ENCODE measurements at regions not wholly inside any gene's neighbourhood (a gene's known extent, or its start where the extent isn't known, plus 50 kb on each side); places are given as distances from the start of the nearest gene placed in this dataset.

GRCh38 chr15:39030291-39031070, 465.9 kb upstream of the RASGRP1 start:
- no peak for TF ChIP-seq CTCF (IDR thresholded peaks at IDR 0.05)
- no peak for TF ChIP-seq POLR2A (IDR thresholded peaks at IDR 0.05)
